PFSK-1 (cell line): ENCODE measurements at regions not wholly inside any gene's neighbourhood (a gene's known extent, or its start where the extent isn't known, plus 50 kb on each side); places are given as distances from the start of the nearest gene placed in this dataset.

Experiments
- POLR2AphosphoS5 ChIP-seq: IDR thresholded peaks from 2 replicates; pipeline ENCODE4 v1.6.1; 2012; ENCODE audit warnings: low read depth, mild to moderate bottlenecking, control low read depth, low read length, moderate library complexity
- REST ChIP-seq, 2 experiments: IDR thresholded peaks; 2 replicates each; pipeline versions ENCODE4 v1.6.1 to v1.8.0; 2011 to 2012; ENCODE audit warnings: low read depth in 2 of 2, low read length in 2 of 2, control low read depth in 1 of 2, inconsistent platforms in 1 of 2, mild to moderate bottlenecking in 1 of 2, moderate library complexity in 1 of 2; ENCODE audit not compliant: insufficient read depth in 1 of 2
- SIN3A ChIP-seq: IDR thresholded peaks from 2 replicates; pipeline ENCODE4 v1.6.1; 2012; ENCODE audit warnings: mild to moderate bottlenecking, low read length, moderate library complexity, borderline replicate concordance; ENCODE audit not compliant: insufficient read depth
- TAF1 ChIP-seq: IDR thresholded peaks from 2 replicates; pipeline ENCODE4 v1.6.1; 2012; ENCODE audit warnings: low read length, control low read depth, borderline replicate concordance; ENCODE audit not compliant: insufficient read depth

- TF ChIP-seq REST (IDR thresholded peaks at IDR 0.05; ENCODE audit: insufficient read depth in 1 of 2, low read depth in 2 of 2, low read length in 2 of 2) = no peak
- no peak for TF ChIP-seq SIN3A
- no peak for TF ChIP-seq POLR2AphosphoS5
- no peak for TF ChIP-seq TAF1
These were observed 308.9 kb downstream of the NR2F1-AS1 start for GRCh38 chr5:93272108-93272507.
